Fibroblast of villous mesenchyme (primary cell): ENCODE measurements at regions not wholly inside any gene's neighbourhood (a gene's known extent, or its start where the extent isn't known, plus 50 kb on each side); places are given as distances from the start of the nearest gene placed in this dataset.
A peak's percentile ranks its signal among the peaks of the same experiment; 100 is the strongest.

Source experiments
- DNase-seq: peaks from one replicate; pipeline ENCODE4 v3.0.0-alpha.2; 2010; ENCODE audit warnings: low read depth
- H3K4me3 ChIP-seq: 2 replicates; pipeline ENCODE4 v1.5.1; 2011; ENCODE audit warnings: low read depth, mild to moderate bottlenecking, low read length
- TF ChIP-seq, protein P1 (sequence below): IDR thresholded peaks from 2 replicates; pipeline ENCODE4 v1.5.1; 2012; ENCODE audit warnings: low read depth, mild to moderate bottlenecking, low read length; ENCODE audit not compliant: insufficient read depth

DNA sequence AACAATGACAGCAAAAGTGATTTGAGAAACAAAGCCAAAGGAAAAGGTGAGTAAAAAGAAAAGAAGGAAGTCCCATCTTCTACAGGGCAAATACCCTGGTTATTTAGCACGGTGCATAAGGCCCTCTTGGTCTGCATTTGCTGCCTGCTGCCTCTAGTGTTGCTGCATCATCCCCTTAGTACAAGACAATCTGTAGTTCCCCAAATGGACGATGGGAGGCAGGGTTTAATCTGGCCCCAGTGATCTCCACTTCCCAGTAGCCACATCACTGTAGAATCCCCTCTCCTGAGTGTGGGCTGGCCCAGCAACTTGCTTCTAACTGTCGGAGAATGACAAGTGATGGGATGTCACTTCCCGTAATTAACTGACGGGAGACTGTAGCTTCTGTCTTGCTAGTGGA, 85.1 kb downstream of the CTAGE1 start:
- TF ChIP-seq, protein P1, sequence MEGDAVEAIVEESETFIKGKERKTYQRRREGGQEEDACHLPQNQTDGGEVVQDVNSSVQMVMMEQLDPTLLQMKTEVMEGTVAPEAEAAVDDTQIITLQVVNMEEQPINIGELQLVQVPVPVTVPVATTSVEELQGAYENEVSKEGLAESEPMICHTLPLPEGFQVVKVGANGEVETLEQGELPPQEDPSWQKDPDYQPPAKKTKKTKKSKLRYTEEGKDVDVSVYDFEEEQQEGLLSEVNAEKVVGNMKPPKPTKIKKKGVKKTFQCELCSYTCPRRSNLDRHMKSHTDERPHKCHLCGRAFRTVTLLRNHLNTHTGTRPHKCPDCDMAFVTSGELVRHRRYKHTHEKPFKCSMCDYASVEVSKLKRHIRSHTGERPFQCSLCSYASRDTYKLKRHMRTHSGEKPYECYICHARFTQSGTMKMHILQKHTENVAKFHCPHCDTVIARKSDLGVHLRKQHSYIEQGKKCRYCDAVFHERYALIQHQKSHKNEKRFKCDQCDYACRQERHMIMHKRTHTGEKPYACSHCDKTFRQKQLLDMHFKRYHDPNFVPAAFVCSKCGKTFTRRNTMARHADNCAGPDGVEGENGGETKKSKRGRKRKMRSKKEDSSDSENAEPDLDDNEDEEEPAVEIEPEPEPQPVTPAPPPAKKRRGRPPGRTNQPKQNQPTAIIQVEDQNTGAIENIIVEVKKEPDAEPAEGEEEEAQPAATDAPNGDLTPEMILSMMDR: peak; percentile 15

DNA sequence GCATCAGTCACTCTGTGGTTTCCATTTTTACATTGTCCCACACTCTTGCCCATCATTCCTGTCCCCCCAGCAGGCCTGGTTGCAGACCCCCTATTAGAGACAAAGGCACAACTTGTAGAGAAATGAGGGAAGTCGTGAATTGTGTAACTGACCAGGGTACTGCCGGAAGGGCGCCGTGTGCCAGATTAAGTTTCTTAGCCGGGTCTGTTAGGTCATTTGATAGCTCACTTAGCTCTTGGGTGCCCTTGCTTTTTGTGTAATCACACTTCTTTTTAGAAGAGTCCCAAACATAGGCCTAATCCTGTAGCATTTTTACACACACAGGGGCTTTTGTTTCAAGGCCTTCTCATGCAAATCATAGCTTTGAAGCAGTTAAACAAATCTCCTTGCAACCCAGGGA, 87.2 kb downstream of the CTAGE1 start:
- no peak for DNase-seq
- TF ChIP-seq, protein P1: no peak
- no peak overlapping the region for H3K4me3 ChIP-seq

More for the DNA sequence above, 85.1 kb downstream of the CTAGE1 start:
- no peak for DNase-seq
- no peak overlapping the region for H3K4me3 ChIP-seq

DNA sequence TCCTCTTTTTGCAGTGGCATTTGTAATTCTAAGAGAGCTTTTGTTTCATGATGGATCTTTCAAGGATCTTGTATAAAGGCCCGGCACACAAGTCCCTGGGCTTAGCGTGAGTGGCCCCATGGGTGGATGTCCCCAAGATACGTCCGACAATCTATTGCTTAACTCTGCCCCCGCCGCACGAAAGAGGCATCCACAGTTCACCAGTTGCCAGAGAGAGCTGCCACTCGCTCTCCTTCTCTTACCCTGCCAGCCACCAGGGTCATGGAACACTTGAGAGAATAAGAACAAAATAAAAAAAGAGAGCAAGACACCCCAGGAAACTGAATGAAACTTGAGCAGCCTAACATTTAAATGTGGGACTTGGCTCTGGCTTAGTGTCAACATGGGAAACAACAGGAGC, 92.3 kb downstream of the CTAGE1 start:
- TF ChIP-seq, protein P1: no peak
- no peak overlapping the region for H3K4me3 ChIP-seq
- no peak for DNase-seq

DNA sequence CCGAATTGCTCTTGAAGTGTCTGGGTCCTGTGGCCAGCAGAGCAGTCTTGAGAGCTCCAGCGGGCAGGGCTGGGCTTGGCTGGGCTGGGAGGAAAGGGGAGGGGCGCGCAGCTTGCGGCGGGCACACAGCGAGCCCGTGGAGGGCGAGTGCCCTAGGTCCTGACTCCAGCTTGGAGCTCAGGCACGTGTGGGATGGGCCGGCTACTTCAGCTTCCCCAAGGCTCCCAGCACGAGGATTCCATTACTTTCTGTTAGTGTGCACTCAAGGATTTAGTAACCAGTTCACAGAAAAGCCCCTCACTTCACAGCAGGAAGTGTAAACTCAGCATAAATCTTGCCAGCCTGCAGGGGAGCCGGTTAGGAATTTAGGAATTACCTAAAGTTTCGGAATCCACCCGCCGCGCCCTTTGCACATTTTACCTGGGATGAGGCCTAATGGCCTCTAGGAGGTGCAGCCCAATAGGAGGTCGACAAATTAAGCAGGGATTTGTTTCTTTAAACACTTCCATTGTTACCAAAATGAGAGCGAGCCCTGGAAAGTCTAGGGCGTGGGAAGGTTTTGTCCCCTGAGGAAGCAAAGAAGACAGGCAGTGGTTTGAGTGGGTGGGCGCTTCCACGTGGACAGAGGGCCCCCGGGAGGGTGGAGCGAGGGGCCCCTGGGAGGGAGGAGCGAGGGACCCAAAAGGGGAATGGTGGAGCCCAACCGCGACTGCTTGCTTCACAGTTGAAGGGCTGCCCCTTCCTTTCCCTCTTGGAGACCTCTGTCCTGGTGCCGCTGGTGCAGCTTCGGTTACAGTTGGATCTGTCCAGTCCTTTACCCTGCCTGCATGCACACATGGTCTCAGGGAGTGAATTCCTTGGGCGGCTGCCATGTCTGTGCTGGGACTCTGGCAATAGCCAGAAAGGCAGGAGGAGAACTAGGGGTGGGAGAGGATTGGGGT, 93.3 kb downstream of the CTAGE1 start:
- DNase-seq: peak; percentile 62
- TF ChIP-seq, protein P1: peak; percentile 11
- peak overlapping the region; percentile 30 for H3K4me3 ChIP-seq

DNA sequence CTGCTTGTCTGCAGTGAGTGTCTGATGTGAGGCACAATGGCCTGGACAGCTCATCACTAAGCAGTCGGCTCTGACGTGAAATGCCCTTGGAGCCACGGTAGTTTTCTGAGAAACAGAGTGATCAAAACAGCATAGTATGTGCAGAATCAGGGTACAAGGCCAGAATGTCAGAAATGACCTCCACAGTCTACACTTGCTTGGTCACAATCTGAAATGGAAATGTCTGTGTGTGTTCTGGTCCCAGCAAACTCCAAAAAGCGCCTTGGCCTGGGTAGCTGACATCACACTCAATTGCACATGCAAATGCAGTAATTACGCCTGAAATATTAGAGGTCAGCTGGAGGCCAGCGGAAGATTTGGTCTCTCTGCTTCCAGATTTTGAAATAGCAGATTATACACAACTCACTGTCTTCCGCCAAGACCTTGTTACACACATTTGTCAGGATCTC, 95.4 kb downstream of the CTAGE1 start:
- TF ChIP-seq, protein P1: no peak
- H3K4me3 ChIP-seq: no peak overlapping the region
- DNase-seq: peak; percentile 83

DNA sequence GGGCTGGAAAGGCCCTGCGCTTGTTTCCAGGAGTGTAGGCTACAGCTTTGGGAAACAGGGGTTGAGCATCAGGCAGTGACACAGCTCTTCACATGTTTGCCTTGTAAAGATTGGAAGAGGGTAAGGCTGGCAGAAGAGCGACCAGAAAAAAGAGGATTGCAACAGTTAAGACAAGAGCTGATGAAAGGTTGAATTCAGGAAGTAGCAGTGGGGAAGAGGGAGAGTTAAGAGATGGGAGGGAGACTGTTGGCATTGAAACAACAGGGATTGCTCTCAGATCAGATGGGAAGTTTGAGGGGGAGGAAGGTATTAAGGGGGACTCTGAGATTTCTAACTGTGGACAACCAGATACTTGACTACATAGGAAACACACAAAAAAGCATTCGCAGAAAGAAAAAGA, 96.9 kb downstream of the CTAGE1 start:
- H3K4me3 ChIP-seq: no peak overlapping the region
- TF ChIP-seq, protein P1: no peak
- DNase-seq: no peak
